ENCODE measurements at regions not wholly inside any gene's neighbourhood (a gene's known extent, or its start where the extent isn't known, plus 50 kb on each side); places are given as distances from the start of the nearest gene placed in this dataset.

GRCh38 chr5:37893434-37894134, 53.7 kb upstream of the GDNF start:
- peaks cover 4% of the 10 kb centered on the region for H3K27me3 Mint-ChIP-seq (ENCODE audit: low read depth)
- TF ChIP-seq CTCF (IDR thresholded peaks at IDR 0.05): no peak
- H3K36me3 Mint-ChIP-seq (ENCODE audit: low read depth): no peaks in the 10 kb centered on the region
- H3K9me3 Mint-ChIP-seq (ENCODE audit: low read depth): no peaks in the 10 kb centered on the region
- H3K4me3 Mint-ChIP-seq (ENCODE audit: unreplicated experiment): no peak overlapping the region
- H3K4me1 Mint-ChIP-seq (ENCODE audit: low read depth): peaks cover 4% of the 10 kb centered on the region
- H3K27ac Mint-ChIP-seq (ENCODE audit: unreplicated experiment): no peak overlapping the region
- no peak for DNase-seq (ENCODE audit: low spot score)

GRCh38 chr5:37892586-37892985, 52.7 kb upstream of the GDNF start:
- no peak overlapping the region for H3K4me3 Mint-ChIP-seq (ENCODE audit: unreplicated experiment)
- H3K4me1 Mint-ChIP-seq (ENCODE audit: low read depth): peaks cover 4% of the 10 kb centered on the region
- no peaks in the 10 kb centered on the region for H3K36me3 Mint-ChIP-seq (ENCODE audit: low read depth)
- H3K27me3 Mint-ChIP-seq (ENCODE audit: low read depth): peaks cover 7% of the 10 kb centered on the region
- TF ChIP-seq CTCF (IDR thresholded peaks at IDR 0.05): no peak
- no peak for DNase-seq (ENCODE audit: low spot score)
- peaks cover 2% of the 10 kb centered on the region for H3K9me3 Mint-ChIP-seq (ENCODE audit: low read depth)
- H3K27ac Mint-ChIP-seq (ENCODE audit: unreplicated experiment): no peak overlapping the region

- no peak overlapping the region for H3K4me3 Mint-ChIP-seq (ENCODE audit: unreplicated experiment)
- TF ChIP-seq CTCF (IDR thresholded peaks at IDR 0.05): no peak
- H3K4me1 Mint-ChIP-seq (ENCODE audit: low read depth): peaks cover 4% of the 10 kb centered on the region
- peaks cover 2% of the 10 kb centered on the region for H3K9me3 Mint-ChIP-seq (ENCODE audit: low read depth)
- no peaks in the 10 kb centered on the region for H3K36me3 Mint-ChIP-seq (ENCODE audit: low read depth)
- DNase-seq (ENCODE audit: low spot score): no peak
- H3K27me3 Mint-ChIP-seq (ENCODE audit: low read depth): peaks cover 7% of the 10 kb centered on the region
- no peak overlapping the region for H3K27ac Mint-ChIP-seq (ENCODE audit: unreplicated experiment)
Measured at GRCh38 chr5:37891832-37892231, 52.0 kb upstream of the GDNF start.

GRCh38 chr5:37889612-37890317, 49.9 kb upstream of the GDNF start:
- peaks cover 4% of the 10 kb centered on the region for H3K4me1 Mint-ChIP-seq (ENCODE audit: low read depth)
- TF ChIP-seq CTCF (IDR thresholded peaks at IDR 0.05): no peak
- peaks cover 2% of the 10 kb centered on the region for H3K9me3 Mint-ChIP-seq (ENCODE audit: low read depth)
- H3K27me3 Mint-ChIP-seq (ENCODE audit: low read depth): peaks cover 4% of the 10 kb centered on the region
- no peak for DNase-seq (ENCODE audit: low spot score)
- no peak overlapping the region for H3K27ac Mint-ChIP-seq (ENCODE audit: unreplicated experiment)
- H3K36me3 Mint-ChIP-seq (ENCODE audit: low read depth): no peaks in the 10 kb centered on the region
- H3K4me3 Mint-ChIP-seq (ENCODE audit: unreplicated experiment): no peak overlapping the region
